HAP-1 (cell line): ENCODE measurements at regions not wholly inside any gene's neighbourhood (a gene's known extent, or its start where the extent isn't known, plus 50 kb on each side); places are given as distances from the start of the nearest gene placed in this dataset.

ENCODE experiments used
- DNase-seq, 2 experiments: peaks; one replicate each; pipeline ENCODE4 v3.0.0-alpha.2; 2016 to 2020; ENCODE audit warnings: low spot score in 2 of 2
- H3K27me3 ChIP-seq: fragments of 250-450 bp; sonication (Bioruptor Pico); 2 replicates; pipeline ENCODE4 v1.5.1; 2020; ENCODE audit warnings: low read depth, mild to moderate bottlenecking, moderate library complexity
- H3K36me3 ChIP-seq: fragments of 250-450 bp; sonication (Bioruptor Pico); replicated peaks from 2 replicates; pipeline ENCODE4 v1.5.1; 2020; ENCODE audit warnings: mild to moderate bottlenecking
- H3K4me1 ChIP-seq: fragments of 250-450 bp; sonication (Bioruptor Pico); 2 replicates; pipeline ENCODE4 v1.5.1; 2020; ENCODE audit warnings: mild to moderate bottlenecking
- H3K4me3 ChIP-seq: fragments of 250-450 bp; sonication (Bioruptor Pico); 2 replicates; pipeline ENCODE4 v1.5.1; 2020; ENCODE audit warnings: mild to moderate bottlenecking, moderate library complexity
- H3K9me3 ChIP-seq: fragments of 250-450 bp; sonication (Bioruptor Pico); 2 replicates; pipeline ENCODE4 v1.5.1; 2020; ENCODE audit warnings: mild to moderate bottlenecking, moderate library complexity
- in situ Hi-C: fragments of 300-500 bp; cut with MboI; formaldehyde crosslinking; loops from 3 replicates; pipeline ENCODE4 v1.14.3; 2020; ENCODE audit warnings: low sequenced_read_pairs, inconsistent platforms, mixed read lengths

DNA sequence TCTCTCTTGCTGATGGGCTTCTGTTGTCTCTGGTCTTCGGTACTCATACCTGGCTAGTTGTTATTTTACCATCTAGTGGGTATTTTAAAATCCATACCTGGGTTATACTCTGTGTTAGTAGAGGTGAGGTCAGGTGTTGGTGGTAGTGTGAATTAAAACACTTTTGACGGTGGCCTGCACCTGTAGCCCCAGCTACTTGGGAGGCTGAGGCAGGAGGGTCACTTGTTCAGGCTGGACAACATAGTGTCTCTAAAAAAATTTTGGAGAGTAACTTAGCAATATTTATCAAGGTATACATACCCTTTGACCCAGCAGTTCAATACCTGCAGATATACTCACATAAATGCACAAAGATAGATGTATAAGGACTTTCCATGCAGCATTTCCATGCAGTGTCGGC, 55.4 kb downstream of the GSX1 start:
- in situ Hi-C loops, result loop anchor here (25.0 kb wide), 1 partner anchor 885 kb away; no protein-coding TSS in a partner anchor
- Histone ChIP-seq H3K27me3 (no peaks in the 10 kb centered on the region), H3K4me3 (no peak overlapping the region), H3K9me3 (0 out of 2 replicates have a peak, but pooled peaks cover 2% of the 10 kb centered on the region), H3K36me3 (no peaks in the 10 kb centered on the region), H3K4me1 (no peaks in the 10 kb centered on the region)
- no peak for DNase-seq

DNA sequence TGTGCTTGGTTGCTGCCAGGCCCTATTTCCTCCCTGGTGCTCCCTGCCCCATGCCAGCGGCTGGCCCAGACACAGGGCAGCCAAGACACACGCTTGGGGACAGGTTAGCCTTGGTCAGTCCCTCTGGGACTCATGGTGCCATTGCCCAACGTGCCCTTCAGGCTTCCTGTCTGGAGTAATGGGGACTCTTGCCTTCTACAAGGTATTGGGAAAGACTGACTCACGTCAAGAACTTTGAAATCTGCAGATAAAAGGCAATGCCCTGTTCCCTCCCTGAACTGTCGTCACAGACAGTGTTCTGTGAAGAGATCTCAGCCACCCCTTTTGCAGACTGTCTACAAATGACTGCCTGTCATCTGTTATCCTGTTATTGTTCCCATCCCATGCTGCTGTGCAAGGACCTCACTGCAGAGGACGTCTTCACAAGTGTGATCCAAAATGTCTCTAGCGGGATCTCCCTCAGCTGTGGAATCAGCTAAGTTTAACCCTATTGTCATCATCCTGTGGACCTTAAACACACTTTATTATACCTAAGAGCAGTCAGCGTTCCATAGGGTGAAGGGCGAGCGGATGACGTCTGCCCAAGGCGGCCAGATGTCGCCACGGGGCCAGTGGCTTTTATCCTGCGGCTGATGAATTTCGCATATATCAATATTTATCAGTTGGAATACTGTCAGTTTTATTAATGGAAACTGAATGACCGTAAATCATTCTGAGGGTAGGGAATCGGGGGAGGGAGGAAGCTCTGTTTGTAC, 59.0 kb downstream of the GSX1 start:
- DNase-seq, result no peak
- Histone ChIP-seq H3K36me3 (no peaks in the 10 kb centered on the region), H3K4me3 (no peak overlapping the region), H3K9me3 (0 out of 2 replicates have a peak, but pooled peaks cover 2% of the 10 kb centered on the region), H3K4me1 (no peaks in the 10 kb centered on the region), H3K27me3 (no peaks in the 10 kb centered on the region)
- in situ Hi-C loops, result no loop called here

- H3K4me1 ChIP-seq, result no peaks in the 10 kb centered on the region
- H3K4me3 ChIP-seq, result no peak overlapping the region
- no peak for DNase-seq
- 0 out of 2 replicates have a peak, but pooled peaks cover 2% of the 10 kb centered on the region for H3K9me3 ChIP-seq
- in situ Hi-C loops, result no loop called here
- no peaks in the 10 kb centered on the region for H3K36me3 ChIP-seq
- H3K27me3 ChIP-seq, result no peaks in the 10 kb centered on the region
Observed at GRCh38 chr13:27852491-27852890, 60.2 kb downstream of the GSX1 start.

DNA sequence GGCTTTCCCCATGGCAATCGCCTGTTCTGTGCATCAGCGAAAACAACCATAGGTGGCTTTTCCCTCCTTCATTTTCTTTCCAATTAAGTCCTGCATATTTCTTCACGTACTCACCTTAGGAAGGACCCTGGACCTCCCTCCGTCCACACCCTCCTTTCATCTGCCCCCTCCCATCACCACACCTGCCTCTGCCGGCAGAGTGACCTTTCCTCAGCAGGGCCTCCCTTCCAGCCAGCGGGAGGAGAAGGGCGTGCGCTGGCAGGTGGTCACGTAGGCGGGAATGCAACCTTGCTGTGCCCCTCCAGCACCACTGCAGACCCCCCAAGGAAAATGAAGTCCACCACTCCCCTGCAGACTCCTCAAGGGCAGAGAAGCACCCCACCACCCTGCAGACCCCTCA, 61.1 kb downstream of the GSX1 start:
- DNase-seq, result no peak
- Histone ChIP-seq H3K4me3 (no peak overlapping the region), H3K27me3 (no peaks in the 10 kb centered on the region), H3K4me1 (no peaks in the 10 kb centered on the region), H3K36me3 (no peaks in the 10 kb centered on the region), H3K9me3 (0 out of 2 replicates have a peak, but pooled peaks cover 2% of the 10 kb centered on the region)
- in situ Hi-C loops, result no loop called here

- Histone ChIP-seq H3K36me3 (no peaks in the 10 kb centered on the region), H3K27me3 (no peaks in the 10 kb centered on the region), H3K9me3 (0 out of 2 replicates have a peak, but pooled peaks cover 2% of the 10 kb centered on the region), H3K4me3 (no peak overlapping the region), H3K4me1 (no peaks in the 10 kb centered on the region)
- DNase-seq, result no peak
- in situ Hi-C loops, result no loop called here
Observed at GRCh38 chr13:27853861-27854260, 61.6 kb downstream of the GSX1 start.

DNA sequence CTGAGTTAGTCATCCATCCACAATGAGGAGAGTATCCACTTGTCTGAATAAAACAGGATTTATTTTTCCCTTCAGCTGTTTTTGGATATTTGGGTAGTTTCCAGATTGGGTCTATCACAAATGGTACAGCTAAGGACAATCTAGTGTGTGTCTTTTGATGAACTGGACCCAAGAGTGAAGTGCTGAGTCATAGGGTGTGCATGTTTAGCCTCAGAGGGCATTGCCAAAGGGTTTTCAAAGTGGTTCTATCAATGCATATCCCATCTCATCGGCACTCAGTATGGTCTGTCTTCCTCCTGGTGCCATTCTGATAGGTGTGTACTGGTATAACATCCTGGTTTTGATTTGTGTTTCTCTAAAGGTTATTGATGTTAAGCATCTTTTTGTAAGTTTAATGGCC, 62.3 kb downstream of the GSX1 start:
- Histone ChIP-seq H3K36me3 (no peaks in the 10 kb centered on the region), H3K27me3 (no peaks in the 10 kb centered on the region), H3K4me3 (no peak overlapping the region), H3K4me1 (no peaks in the 10 kb centered on the region), H3K9me3 (no peaks in the 10 kb centered on the region)
- in situ Hi-C loops, result no loop called here
- DNase-seq, result no peak

GRCh38 chr13:27855381-27855780, 63.1 kb downstream of the GSX1 start:
- Histone ChIP-seq H3K9me3 (no peaks in the 10 kb centered on the region), H3K4me1 (no peaks in the 10 kb centered on the region), H3K4me3 (no peak overlapping the region), H3K36me3 (no peaks in the 10 kb centered on the region), H3K27me3 (no peaks in the 10 kb centered on the region)
- DNase-seq, result no peak
- in situ Hi-C loops, result no loop called here

DNA sequence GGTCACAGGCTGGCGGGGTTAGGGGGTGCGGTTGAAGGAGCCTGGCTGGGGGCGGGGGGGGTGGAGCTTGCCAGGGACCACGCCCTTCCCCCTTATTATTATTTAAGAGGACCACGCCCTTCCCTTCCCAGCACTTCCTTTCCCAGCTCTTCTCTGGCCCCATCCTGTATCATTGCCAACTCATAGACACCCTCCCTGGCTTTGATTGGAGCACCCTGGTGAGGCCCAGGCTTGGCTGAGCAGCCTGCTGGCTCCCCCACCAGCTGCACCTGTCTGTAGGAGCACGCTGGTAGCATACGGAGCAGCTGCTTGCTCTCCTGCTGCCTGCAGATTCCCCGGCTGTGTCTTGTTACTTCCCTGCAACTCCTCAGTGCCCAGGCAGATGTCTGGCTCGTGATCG, 62.5 kb upstream of the PDX1 start:
- Histone ChIP-seq H3K4me1 (no peaks in the 10 kb centered on the region), H3K9me3 (no peaks in the 10 kb centered on the region), H3K27me3 (no peaks in the 10 kb centered on the region), H3K36me3 (no peaks in the 10 kb centered on the region), H3K4me3 (no peak overlapping the region)
- DNase-seq, result no peak
- in situ Hi-C loops, result no loop called here

DNA sequence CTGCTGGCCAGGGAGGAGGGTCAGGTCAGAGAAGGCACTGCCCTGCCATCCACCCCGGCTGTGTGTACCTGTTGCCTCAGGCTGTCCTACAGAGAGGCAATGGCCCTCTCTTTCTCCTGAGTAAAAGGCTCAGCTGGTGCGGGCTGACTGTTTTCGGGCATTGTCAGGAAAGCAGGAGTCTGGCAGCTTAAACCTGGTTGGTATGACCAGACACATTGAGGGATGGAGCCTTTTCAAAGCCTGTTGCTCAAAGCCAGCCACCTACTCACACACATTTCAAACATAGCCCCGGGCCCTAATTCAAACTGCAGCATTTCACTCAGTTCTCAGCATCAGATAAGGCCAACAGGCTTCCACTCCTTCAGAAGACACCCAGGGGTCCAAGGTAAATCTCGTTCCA, 61.8 kb upstream of the PDX1 start:
- Histone ChIP-seq H3K4me3 (no peak overlapping the region), H3K36me3 (no peaks in the 10 kb centered on the region), H3K4me1 (no peaks in the 10 kb centered on the region), H3K27me3 (no peaks in the 10 kb centered on the region), H3K9me3 (no peaks in the 10 kb centered on the region)
- in situ Hi-C loops, result no loop called here
- DNase-seq, result no peak

- H3K27me3 ChIP-seq, result no peaks in the 10 kb centered on the region; the same call in 1 of the 2 replicates
- H3K36me3 ChIP-seq, result no peaks in the 10 kb centered on the region
- no peaks in the 10 kb centered on the region for H3K9me3 ChIP-seq
- no peak for DNase-seq
- no peaks in the 10 kb centered on the region for H3K4me1 ChIP-seq
- in situ Hi-C loops, result no loop called here
- H3K4me3 ChIP-seq, result no peak overlapping the region
Observed at GRCh38 chr13:27860743-27861142, 59.1 kb upstream of the PDX1 start.

- no peaks in the 10 kb centered on the region; the same call in 1 of the 2 replicates for H3K27me3 ChIP-seq
- in situ Hi-C loops, result no loop called here
- no peaks in the 10 kb centered on the region for H3K4me1 ChIP-seq
- no peak for DNase-seq
- H3K36me3 ChIP-seq, result no peaks in the 10 kb centered on the region
- H3K4me3 ChIP-seq, result no peak overlapping the region
- no peaks in the 10 kb centered on the region for H3K9me3 ChIP-seq
Observed at GRCh38 chr13:27861165-27861564, 58.6 kb upstream of the PDX1 start.

- Histone ChIP-seq H3K4me3 (no peak overlapping the region), H3K27me3 (peaks cover 6% of the 10 kb centered on the region; the same call in 1 of the 2 replicates), H3K36me3 (no peaks in the 10 kb centered on the region), H3K9me3 (no peaks in the 10 kb centered on the region), H3K4me1 (no peaks in the 10 kb centered on the region)
- DNase-seq, result peak in 1 of 2 experiments; percentile 6
- in situ Hi-C loops, result no loop called here
Observed at GRCh38 chr13:27868641-27869435, 51.0 kb upstream of the PDX1 start.

- no peaks in the 10 kb centered on the region for H3K36me3 ChIP-seq
- H3K4me1 ChIP-seq, result no peaks in the 10 kb centered on the region
- no peak for DNase-seq
- peaks cover 6% of the 10 kb centered on the region; the same call in 1 of the 2 replicates for H3K27me3 ChIP-seq
- H3K4me3 ChIP-seq, result no peak overlapping the region
- no peaks in the 10 kb centered on the region for H3K9me3 ChIP-seq
- in situ Hi-C loops, result no loop called here
Observed at GRCh38 chr13:27869436-27870095, 50.2 kb upstream of the PDX1 start.
